Natural killer cell (primary cell): ENCODE measurements at regions not wholly inside any gene's neighbourhood (a gene's known extent, or its start where the extent isn't known, plus 50 kb on each side); places are given as distances from the start of the nearest gene placed in this dataset.

ENCODE experiments used
- ATAC-seq, 3 donors: fragments of 150-1000 bp in 2 of 3; fragments of 200-7000 bp in 1 of 3; cut with Tn5 transposase; 1 replicate in 1 of 3; 2 replicates in 2 of 3; pipeline ENCODE4 v1.10.0; 2021; ENCODE audit warnings: mild to moderate bottlenecking in 2 of 3, moderate library complexity in 2 of 3
- DNase-seq, 2 donors: peaks; one replicate each; pipeline versions ENCODE4 v3.0.0 to v3.0.0-alpha.2; 2013 to 2021; ENCODE audit warnings: mixed read lengths in 1 of 2
- H3K27ac ChIP-seq: one replicate; pipeline ENCODE4 v1.5.1; 2013; ENCODE audit warnings: mild to moderate bottlenecking, low read length
- H3K27me3 ChIP-seq: one replicate; pipeline ENCODE4 v1.6.1; 2013; ENCODE audit warnings: low read length; ENCODE audit not compliant: control insufficient read depth, insufficient read depth
- H3K36me3 ChIP-seq: one replicate; pipeline ENCODE4 v1.6.1; 2013; ENCODE audit warnings: low read length; ENCODE audit not compliant: control insufficient read depth, insufficient read depth
- H3K4me1 ChIP-seq: one replicate; pipeline ENCODE4 v1.6.1; 2013; ENCODE audit warnings: low read length; ENCODE audit not compliant: control insufficient read depth, insufficient read depth
- H3K4me3 ChIP-seq: one replicate; pipeline ENCODE4 v1.5.1; 2013; ENCODE audit warnings: low read length
- H3K9me3 ChIP-seq: one replicate; pipeline ENCODE4 v1.6.1; 2013; ENCODE audit warnings: low read length; ENCODE audit not compliant: control insufficient read depth, insufficient read depth
- H3K27ac Mint-ChIP-seq, 2 donors: one replicate each; pipeline ENCODE4 v1.8.0; 2022; ENCODE audit warnings: mild to moderate bottlenecking in 2 of 2, mixed read lengths in 2 of 2, moderate library complexity in 1 of 2
- H3K27me3 Mint-ChIP-seq, 2 donors: one replicate each; pipeline ENCODE4 v1.8.0; 2022; ENCODE audit warnings: low read depth in 2 of 2, mixed read lengths in 2 of 2
- H3K36me3 Mint-ChIP-seq: one replicate; pipeline ENCODE4 v1.8.0; 2022; ENCODE audit warnings: mixed read lengths
- H3K4me1 Mint-ChIP-seq, 2 donors: one replicate each; pipeline ENCODE4 v1.8.0; 2022; ENCODE audit warnings: mixed read lengths in 2 of 2
- H3K4me3 Mint-ChIP-seq: one replicate; pipeline ENCODE4 v1.8.0; 2022; ENCODE audit warnings: mild to moderate bottlenecking, moderate library complexity, mixed read lengths
- H3K9me3 Mint-ChIP-seq, 2 donors: one replicate each; pipeline ENCODE4 v1.8.0; 2022; ENCODE audit warnings: mixed read lengths in 2 of 2
- CTCF ChIP-seq: fragments of 200-600 bp; IDR thresholded peaks from one replicate; pipeline ENCODE4 v1.8.0; 2022; ENCODE audit warnings: antibody characterized with exemption
- WGBS: methylation state at CpG from one replicate; pipeline ENCODE4 v1.1.7; 2013; ENCODE audit warnings: missing lambda C conversion rate; ENCODE audit not compliant: insufficient coverage; 5-methylcytosine and 5-hydroxymethylcytosine counted together
- intact Hi-C: fragments of 100-400 bp; cut with micrococcal nuclease; formaldehyde crosslinking; loops from one replicate; pipeline ENCODE4 v1.14.2; 2022

- Histone ChIP-seq H3K4me1 (no peaks in the 10 kb centered on the region), H3K36me3 (no peaks in the 10 kb centered on the region), H3K9me3 (no peaks in the 10 kb centered on the region), H3K27me3 (no peaks in the 10 kb centered on the region), H3K4me3 (no peak overlapping the region), H3K27ac (no peak overlapping the region)
- Mint-ChIP-seq H3K27ac (no peak overlapping the region), H3K4me3 (no peak overlapping the region), H3K36me3 (no peaks in the 10 kb centered on the region), H3K27me3 (no peaks in the 10 kb centered on the region), H3K9me3 (peaks cover 4 to 5% of the 10 kb centered on the region in 2 donors), H3K4me1 (no peaks in the 10 kb centered on the region)
- no peak for ATAC-seq
- no peak for TF ChIP-seq CTCF
- WGBS: 75% methylated on average over 2 of the region's 3 CpGs
- no peak for DNase-seq
- intact Hi-C loops: no loop called here
These were observed 378.8 kb upstream of the RARB start for GRCh38 chr3:25049304-25049703.

DNA sequence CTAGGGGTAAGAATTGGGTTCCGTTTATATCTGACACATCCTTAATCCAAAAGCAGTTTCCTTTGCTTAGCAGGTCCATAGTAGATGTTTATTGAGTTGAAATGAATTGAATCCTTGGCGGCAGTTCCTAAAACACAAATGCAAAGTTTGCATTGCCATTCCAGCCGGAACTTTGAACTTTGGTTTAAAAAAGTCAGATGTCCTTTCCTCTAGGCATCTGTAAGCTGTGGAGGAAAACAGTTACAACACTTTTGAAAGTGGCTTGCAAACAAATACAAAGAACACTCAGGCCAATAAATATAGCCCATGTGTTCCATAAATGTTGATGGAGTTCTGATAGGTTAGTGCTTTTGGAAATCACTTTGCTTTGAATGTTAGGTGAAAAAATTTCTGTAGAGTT, 374.7 kb upstream of the RARB start:
- H3K9me3 ChIP-seq: no peaks in the 10 kb centered on the region
- no peak overlapping the region for H3K27ac ChIP-seq
- WGBS: 83% methylated on average over 3 of the region's 3 CpGs
- DNase-seq (no peak), ATAC-seq (no peak)
- intact Hi-C loops: no loop called here
- Mint-ChIP-seq H3K27ac (no peak overlapping the region), H3K4me3 (no peak overlapping the region), H3K27me3 (no peaks in the 10 kb centered on the region), H3K36me3 (no peaks in the 10 kb centered on the region), H3K4me1 (no peaks in the 10 kb centered on the region), H3K9me3 (peaks cover 4 to 6% of the 10 kb centered on the region in 2 donors)
- H3K27me3 ChIP-seq: no peaks in the 10 kb centered on the region
- no peaks in the 10 kb centered on the region for H3K36me3 ChIP-seq
- H3K4me3 ChIP-seq: no peak overlapping the region
- no peak for TF ChIP-seq CTCF
- no peaks in the 10 kb centered on the region for H3K4me1 ChIP-seq

- no peaks in the 10 kb centered on the region for H3K4me1 ChIP-seq
- intact Hi-C loops: no loop called here
- no peaks in the 10 kb centered on the region for H3K36me3 ChIP-seq
- H3K9me3 ChIP-seq: no peaks in the 10 kb centered on the region
- no peak overlapping the region for H3K27ac ChIP-seq
- H3K36me3 Mint-ChIP-seq: no peaks in the 10 kb centered on the region
- no peak overlapping the region for H3K4me3 Mint-ChIP-seq
- ATAC-seq (no peak), DNase-seq (no peak)
- no peak overlapping the region for H3K4me3 ChIP-seq
- no peaks in the 10 kb centered on the region for H3K4me1 Mint-ChIP-seq
- TF ChIP-seq CTCF: no peak
- no peaks in the 10 kb centered on the region for H3K27me3 ChIP-seq
- H3K27ac Mint-ChIP-seq: no peak overlapping the region
- H3K9me3 Mint-ChIP-seq: peaks cover 4% of the 10 kb centered on the region in 2 donors
- WGBS: 90% methylated on average over 1 of the region's 1 CpG
- H3K27me3 Mint-ChIP-seq: no peaks in the 10 kb centered on the region
These were observed 371.9 kb upstream of the RARB start for GRCh38 chr3:25056036-25056755.

DNA sequence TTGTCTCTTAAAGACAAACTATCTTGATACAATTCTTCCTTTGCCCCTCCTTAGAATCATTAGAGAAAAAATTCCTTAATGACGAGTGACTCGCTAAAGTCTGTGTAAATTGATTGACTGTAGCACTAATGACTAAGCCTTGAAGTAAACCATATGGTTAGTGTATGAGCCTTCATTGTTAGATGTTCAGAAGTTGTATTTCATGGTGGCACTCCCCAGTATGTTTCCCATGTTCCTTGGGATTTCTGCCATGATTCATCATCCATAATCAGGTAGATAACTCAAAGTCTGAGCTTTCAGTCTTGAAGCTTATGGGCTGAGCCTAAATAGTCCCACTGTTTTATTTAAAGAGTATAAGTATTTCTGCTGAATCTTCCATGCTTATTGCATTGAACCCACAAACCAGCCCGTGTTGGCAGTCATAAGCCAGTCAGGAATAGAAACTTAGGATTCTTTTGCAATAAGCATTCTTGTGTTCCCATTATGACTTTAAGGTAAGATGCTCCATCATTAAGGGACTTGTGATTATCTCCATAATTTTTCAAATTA, 371.2 kb upstream of the RARB start:
- H3K9me3 Mint-ChIP-seq: peaks cover 4% of the 10 kb centered on the region in 2 donors
- 80% methylated on average over 3 of the region's 3 CpGs for WGBS

More for the DNA sequence above, 371.2 kb upstream of the RARB start:
- Mint-ChIP-seq H3K27me3 (no peaks in the 10 kb centered on the region), H3K27ac (no peak overlapping the region), H3K36me3 (no peaks in the 10 kb centered on the region), H3K4me1 (no peaks in the 10 kb centered on the region), H3K4me3 (no peak overlapping the region)
- H3K9me3 ChIP-seq: no peaks in the 10 kb centered on the region
- no peak for TF ChIP-seq CTCF
- no peaks in the 10 kb centered on the region for H3K27me3 ChIP-seq
- intact Hi-C loops: no loop called here
- H3K36me3 ChIP-seq: no peaks in the 10 kb centered on the region
- H3K4me1 ChIP-seq: no peaks in the 10 kb centered on the region
- no peak overlapping the region for H3K27ac ChIP-seq
- ATAC-seq (no peak), DNase-seq (no peak)
- H3K4me3 ChIP-seq: no peak overlapping the region
